Memory B cell (primary cell): ENCODE measurements at regions not wholly inside any gene's neighbourhood (a gene's known extent, or its start where the extent isn't known, plus 50 kb on each side); places are given as distances from the start of the nearest gene placed in this dataset.

ENCODE experiments used
- ATAC-seq: fragments of 150-1000 bp; cut with Tn5 transposase; 2 replicates; pipeline ENCODE4 v1.10.0; 2021; ENCODE audit warnings: low read depth, mild to moderate bottlenecking, moderate library complexity
- DNase-seq, 2 donors: peaks; one replicate each; pipeline ENCODE4 v3.0.0; 2022; ENCODE audit warnings: low spot score in 2 of 2
- H3K27ac Mint-ChIP-seq: one replicate; pipeline ENCODE4 v1.8.0; 2022; ENCODE audit warnings: mild to moderate bottlenecking, moderate library complexity, mixed read lengths
- H3K27me3 Mint-ChIP-seq: one replicate; pipeline ENCODE4 v1.8.0; 2022; ENCODE audit warnings: mixed read lengths
- H3K36me3 Mint-ChIP-seq: one replicate; pipeline ENCODE4 v1.8.0; 2022; ENCODE audit warnings: mild to moderate bottlenecking, mixed read lengths
- H3K4me1 Mint-ChIP-seq: one replicate; pipeline ENCODE4 v1.8.0; 2022; ENCODE audit warnings: mixed read lengths
- H3K4me3 Mint-ChIP-seq: one replicate; pipeline ENCODE4 v1.8.0; 2022; ENCODE audit warnings: mild to moderate bottlenecking, moderate library complexity, mixed read lengths
- H3K9me3 Mint-ChIP-seq: one replicate; pipeline ENCODE4 v1.8.0; 2022; ENCODE audit warnings: mixed read lengths

DNA sequence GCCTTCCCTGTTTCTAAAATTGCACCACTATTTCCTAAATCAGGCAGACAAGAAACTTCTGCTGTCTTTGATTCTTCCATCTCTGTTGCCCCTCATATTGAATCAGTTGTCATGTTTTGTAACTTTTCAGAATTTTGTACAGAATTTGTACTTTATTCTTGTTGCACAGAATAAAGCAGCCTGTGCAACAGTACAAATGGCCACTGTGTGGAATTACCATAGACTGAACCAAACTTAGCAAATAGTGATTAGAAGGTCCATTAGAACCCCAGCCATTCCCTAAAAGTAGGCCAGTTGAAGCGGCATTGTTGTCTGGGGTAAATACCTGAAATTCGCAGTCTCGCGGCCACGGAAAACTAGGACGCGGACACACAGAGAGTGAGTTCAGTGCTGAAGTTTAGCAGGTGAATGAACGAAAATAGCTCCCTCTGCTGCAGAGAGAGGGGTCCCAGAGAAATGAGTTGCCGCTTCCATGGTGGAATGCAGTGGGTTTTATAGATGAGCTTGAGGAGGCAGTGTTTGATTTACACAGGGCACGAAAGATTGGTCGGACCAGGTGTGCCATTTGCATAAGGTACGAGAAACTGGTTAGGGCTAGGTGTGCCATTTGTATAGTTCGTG lies 71.8 kb downstream of the C4orf33 start:
- no peaks in the 10 kb centered on the region for H3K36me3 Mint-ChIP-seq
- no peak for ATAC-seq
- H3K9me3 Mint-ChIP-seq = no peaks in the 10 kb centered on the region
- H3K27ac Mint-ChIP-seq = no peak overlapping the region
- peaks cover 5% of the 10 kb centered on the region for H3K27me3 Mint-ChIP-seq
- no peaks in the 10 kb centered on the region for H3K4me1 Mint-ChIP-seq
- no peak overlapping the region for H3K4me3 Mint-ChIP-seq
- no peak for DNase-seq

DNA sequence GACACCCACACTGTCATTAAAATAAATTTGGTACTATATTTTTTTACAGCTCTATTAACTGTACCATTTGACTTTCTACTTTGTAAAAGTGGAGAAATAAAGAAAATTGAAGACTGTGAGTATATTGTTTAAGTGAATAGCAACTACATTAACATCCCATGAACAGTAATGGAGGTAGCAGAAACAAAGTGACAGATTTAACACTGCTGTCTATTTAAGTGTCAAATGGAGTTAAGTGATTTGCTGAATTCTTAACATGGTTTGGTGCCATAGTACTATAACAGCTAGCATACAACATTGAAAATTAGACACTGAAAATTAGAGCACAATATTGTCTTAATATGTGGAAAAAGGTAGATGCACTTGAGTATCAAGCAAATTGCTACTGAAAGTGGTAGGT lies 76.2 kb downstream of the C4orf33 start:
- no peak for DNase-seq
- no peak overlapping the region for H3K27ac Mint-ChIP-seq
- H3K27me3 Mint-ChIP-seq = peaks cover 6% of the 10 kb centered on the region
- no peak for ATAC-seq
- no peak overlapping the region for H3K4me3 Mint-ChIP-seq
- H3K36me3 Mint-ChIP-seq = no peaks in the 10 kb centered on the region
- no peaks in the 10 kb centered on the region for H3K9me3 Mint-ChIP-seq
- no peaks in the 10 kb centered on the region for H3K4me1 Mint-ChIP-seq

DNA sequence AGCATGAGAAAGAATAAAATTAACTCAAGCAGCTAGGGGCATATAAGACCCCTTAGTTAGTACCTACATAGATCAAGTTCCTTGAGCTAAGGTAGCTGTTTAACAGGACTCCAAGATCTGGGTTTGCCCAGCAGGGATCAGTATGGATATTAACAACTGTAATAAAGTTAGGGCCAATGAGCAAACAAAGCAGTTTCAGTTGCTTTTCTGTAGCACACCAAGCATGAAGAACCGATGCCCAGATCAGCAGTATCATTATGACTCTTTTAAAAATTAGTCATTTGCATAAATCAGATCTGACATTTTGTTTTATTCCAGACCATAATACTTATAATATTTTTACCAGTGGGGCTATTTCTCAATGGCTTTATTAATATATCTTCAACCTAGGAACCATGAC lies 80.9 kb downstream of the C4orf33 start:
- Mint-ChIP-seq H3K27me3 (peaks cover 3% of the 10 kb centered on the region), H3K4me1 (no peaks in the 10 kb centered on the region), H3K27ac (no peak overlapping the region), H3K9me3 (no peaks in the 10 kb centered on the region), H3K36me3 (no peaks in the 10 kb centered on the region), H3K4me3 (no peak overlapping the region)
- no peak for DNase-seq
- no peak for ATAC-seq

DNA sequence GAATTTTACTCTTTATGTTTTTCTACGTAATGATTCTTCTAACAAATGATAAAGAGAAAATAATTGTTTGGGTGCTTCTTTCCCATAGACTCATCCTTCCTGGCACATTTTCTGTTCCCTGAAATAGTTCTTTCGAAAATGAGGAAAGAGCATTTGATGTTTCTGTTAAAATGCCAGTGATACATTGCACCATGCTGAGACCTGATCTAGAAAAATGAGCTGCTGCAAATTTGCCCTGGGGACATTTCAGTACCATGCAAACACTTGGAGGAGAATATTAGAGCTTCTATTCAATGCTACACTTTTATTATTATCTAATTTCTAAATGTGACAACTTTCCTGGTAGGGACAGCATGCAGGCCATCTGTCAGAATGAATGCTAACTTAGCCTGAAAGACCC lies 83.3 kb downstream of the C4orf33 start:
- DNase-seq (no peak), ATAC-seq (no peak)
- H3K9me3 Mint-ChIP-seq = no peaks in the 10 kb centered on the region
- no peak overlapping the region for H3K4me3 Mint-ChIP-seq
- H3K36me3 Mint-ChIP-seq = no peaks in the 10 kb centered on the region
- H3K27ac Mint-ChIP-seq = no peak overlapping the region
- H3K27me3 Mint-ChIP-seq = peaks cover 3% of the 10 kb centered on the region
- no peaks in the 10 kb centered on the region for H3K4me1 Mint-ChIP-seq

DNA sequence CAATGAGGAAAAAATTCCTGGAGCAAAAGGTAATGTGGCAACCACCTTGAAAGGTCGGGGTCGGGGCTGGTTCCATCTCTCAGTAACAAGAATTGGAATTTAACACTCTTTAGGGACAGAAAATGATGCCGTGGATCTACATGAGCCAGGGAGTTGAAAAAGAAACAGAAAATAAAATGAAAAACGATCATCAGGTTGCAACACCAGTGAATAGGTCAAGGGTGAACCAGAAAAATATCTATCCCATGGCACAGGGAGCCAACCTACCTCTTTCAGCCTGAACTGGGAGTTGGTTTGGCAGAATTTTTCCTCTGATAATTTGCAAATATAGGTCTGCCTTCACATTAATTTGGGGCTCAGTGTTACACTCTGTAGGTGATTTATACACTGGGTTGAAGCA lies 93.7 kb downstream of the C4orf33 start:
- Mint-ChIP-seq H3K27ac (no peak overlapping the region), H3K4me3 (no peak overlapping the region), H3K4me1 (no peaks in the 10 kb centered on the region), H3K36me3 (no peaks in the 10 kb centered on the region), H3K27me3 (peaks cover 5% of the 10 kb centered on the region), H3K9me3 (no peaks in the 10 kb centered on the region)
- no peak for DNase-seq
- no peak for ATAC-seq

DNA sequence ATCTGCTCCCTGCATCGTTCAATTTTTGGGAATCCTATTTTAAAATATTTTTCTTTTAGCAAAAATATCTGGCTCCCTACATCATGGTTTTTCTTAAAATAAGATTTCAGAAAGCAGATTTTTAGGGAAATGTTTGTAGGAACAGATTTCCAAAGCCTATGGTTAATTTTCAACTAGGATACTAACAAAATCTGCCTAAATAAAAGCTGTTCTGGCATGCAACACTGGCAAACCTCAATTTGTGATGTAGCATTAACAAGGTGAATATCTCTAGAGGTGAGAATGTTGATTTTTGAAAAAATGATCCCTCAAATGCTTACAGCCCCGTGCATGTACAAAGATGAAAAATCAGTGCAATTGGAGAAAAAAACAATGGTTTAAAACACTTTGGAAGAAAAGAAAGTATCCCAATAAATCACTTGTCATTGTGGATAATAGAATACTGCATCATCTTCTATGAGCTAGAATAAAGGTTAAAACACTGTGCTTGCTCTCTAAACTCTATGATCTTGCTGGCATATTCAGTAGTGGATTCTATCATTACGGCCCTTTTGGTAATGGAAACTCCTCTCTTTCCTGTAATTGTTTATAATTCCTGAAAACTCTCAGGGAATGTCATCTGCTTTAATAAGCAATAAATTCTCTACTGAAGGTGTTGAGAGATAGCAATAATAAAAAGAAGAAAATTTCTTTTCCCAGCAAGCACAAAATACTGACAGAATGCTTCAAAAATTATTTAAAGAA lies 97.6 kb downstream of the C4orf33 start:
- Mint-ChIP-seq H3K27me3 (peaks cover 7% of the 10 kb centered on the region), H3K36me3 (no peaks in the 10 kb centered on the region), H3K4me1 (no peaks in the 10 kb centered on the region), H3K9me3 (no peaks in the 10 kb centered on the region), H3K4me3 (no peak overlapping the region), H3K27ac (no peak overlapping the region)
- ATAC-seq (no peak), DNase-seq (no peak)

DNA sequence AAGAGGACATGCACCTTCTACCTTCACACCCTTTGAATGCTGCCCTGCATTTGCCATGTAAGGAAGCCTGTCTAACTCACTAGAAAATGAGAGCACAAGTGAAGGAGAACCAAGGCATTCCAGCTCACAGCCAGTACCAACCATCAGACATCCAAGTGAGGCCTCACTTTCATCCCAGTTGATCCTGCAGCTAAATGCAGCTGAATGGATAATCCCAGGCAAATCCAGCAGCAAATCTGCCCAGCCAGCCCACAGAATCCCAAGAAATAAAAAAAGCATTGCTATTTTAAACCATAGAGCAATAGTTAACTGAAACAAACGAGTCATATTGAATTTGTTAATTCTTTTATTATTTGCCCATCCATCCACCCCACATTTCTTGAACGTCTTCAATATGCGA lies 112.5 kb downstream of the C4orf33 start:
- no peak overlapping the region for H3K4me3 Mint-ChIP-seq
- no peak for ATAC-seq

DNA sequence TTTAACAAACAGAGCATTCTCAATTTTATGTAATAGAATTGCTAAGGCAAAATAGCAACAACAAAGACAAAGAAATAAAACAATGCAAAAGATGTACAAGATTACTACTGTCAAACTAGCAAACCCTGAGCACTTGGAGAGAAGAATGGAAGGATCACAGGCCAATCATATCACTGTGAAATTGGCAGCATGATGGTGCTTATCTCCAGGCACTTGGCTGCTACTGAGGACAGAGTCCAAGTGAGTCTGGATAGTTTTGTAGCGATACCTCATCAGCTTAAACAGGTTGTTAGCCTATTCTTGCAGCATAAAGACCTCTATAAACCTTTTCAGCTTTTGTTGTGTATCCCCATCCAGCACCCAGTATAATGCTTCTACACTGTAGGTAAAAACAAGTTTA lies 117.7 kb downstream of the C4orf33 start:
- no peak overlapping the region for H3K27ac Mint-ChIP-seq
- no peaks in the 10 kb centered on the region for H3K4me1 Mint-ChIP-seq
- H3K9me3 Mint-ChIP-seq = no peaks in the 10 kb centered on the region
- H3K27me3 Mint-ChIP-seq = no peaks in the 10 kb centered on the region
- H3K4me3 Mint-ChIP-seq = no peak overlapping the region
- DNase-seq = no peak
- no peaks in the 10 kb centered on the region for H3K36me3 Mint-ChIP-seq
- ATAC-seq = no peak

More for the DNA sequence above, 112.5 kb downstream of the C4orf33 start:
- no peak for DNase-seq
- no peak overlapping the region for H3K27ac Mint-ChIP-seq
- no peaks in the 10 kb centered on the region for H3K9me3 Mint-ChIP-seq
- H3K4me1 Mint-ChIP-seq = no peaks in the 10 kb centered on the region
- no peaks in the 10 kb centered on the region for H3K36me3 Mint-ChIP-seq
- peaks cover 4% of the 10 kb centered on the region for H3K27me3 Mint-ChIP-seq

DNA sequence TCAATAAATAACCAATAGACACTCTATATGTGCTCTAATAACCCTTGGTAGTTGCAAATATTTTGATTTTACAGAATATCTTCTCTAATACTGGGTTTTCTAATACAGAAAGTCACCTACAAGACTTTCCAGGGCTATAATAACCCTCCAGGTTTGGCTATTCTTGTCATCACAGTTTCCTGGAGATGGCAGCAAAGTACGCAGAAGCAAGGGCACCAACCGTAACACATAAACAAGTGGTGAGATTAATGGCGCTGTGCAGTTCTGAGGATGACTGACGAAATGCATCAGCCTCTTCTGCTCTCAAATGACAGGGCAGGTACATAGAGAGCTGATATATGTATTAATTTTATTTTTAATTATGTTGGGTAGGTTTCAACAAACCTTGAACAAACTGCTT lies 122.4 kb downstream of the C4orf33 start:
- Mint-ChIP-seq H3K27me3 (no peaks in the 10 kb centered on the region), H3K4me1 (no peaks in the 10 kb centered on the region), H3K36me3 (no peaks in the 10 kb centered on the region), H3K4me3 (no peak overlapping the region), H3K9me3 (no peaks in the 10 kb centered on the region), H3K27ac (no peak overlapping the region)
- no peak for ATAC-seq
- DNase-seq = no peak

DNA sequence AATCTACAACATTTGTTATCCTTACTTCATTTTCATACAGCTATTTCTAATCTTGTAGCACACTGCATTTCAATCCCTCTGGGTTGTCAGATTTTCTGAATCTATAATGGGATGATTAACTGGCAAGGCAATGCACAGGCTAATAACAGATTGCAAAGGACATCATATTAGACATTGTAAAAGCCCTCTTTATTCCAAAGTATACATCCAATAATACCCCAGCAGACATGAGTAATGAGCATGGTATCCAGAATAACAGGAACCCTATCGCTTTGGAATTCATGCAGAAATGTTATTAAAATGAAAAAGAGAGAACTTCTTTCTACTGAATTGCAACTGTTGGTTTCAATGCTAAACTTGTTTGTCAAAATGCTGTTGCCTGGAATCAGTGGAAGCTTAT lies 122.9 kb downstream of the C4orf33 start:
- Mint-ChIP-seq H3K4me3 (no peak overlapping the region), H3K36me3 (no peaks in the 10 kb centered on the region), H3K4me1 (no peaks in the 10 kb centered on the region), H3K27ac (no peak overlapping the region), H3K9me3 (no peaks in the 10 kb centered on the region), H3K27me3 (no peaks in the 10 kb centered on the region)
- no peak for ATAC-seq
- no peak for DNase-seq

DNA sequence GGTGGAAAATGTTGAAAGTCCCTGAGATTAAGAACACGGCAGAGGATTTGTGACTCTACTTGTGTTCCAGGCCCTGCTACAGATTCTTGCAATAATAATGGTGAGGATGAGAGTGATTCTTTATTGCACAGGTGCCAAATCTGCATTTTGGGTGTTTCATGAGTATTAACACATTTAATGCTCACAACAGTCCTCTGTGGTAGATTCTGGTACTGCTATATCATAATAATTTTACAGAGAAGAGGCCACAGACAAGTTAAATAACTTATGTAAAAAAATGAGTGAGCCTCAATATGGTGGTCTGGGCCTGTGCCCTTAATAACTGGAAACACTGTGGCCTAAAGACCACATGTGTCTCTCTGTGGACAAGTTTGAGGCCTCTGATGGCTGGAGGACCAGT lies 124.3 kb downstream of the C4orf33 start:
- H3K9me3 Mint-ChIP-seq = no peaks in the 10 kb centered on the region
- no peak for DNase-seq
- peaks cover 2% of the 10 kb centered on the region for H3K27me3 Mint-ChIP-seq
- H3K4me3 Mint-ChIP-seq = no peak overlapping the region
- no peak for ATAC-seq
- H3K36me3 Mint-ChIP-seq = no peaks in the 10 kb centered on the region
- no peak overlapping the region for H3K27ac Mint-ChIP-seq
- H3K4me1 Mint-ChIP-seq = no peaks in the 10 kb centered on the region

DNA sequence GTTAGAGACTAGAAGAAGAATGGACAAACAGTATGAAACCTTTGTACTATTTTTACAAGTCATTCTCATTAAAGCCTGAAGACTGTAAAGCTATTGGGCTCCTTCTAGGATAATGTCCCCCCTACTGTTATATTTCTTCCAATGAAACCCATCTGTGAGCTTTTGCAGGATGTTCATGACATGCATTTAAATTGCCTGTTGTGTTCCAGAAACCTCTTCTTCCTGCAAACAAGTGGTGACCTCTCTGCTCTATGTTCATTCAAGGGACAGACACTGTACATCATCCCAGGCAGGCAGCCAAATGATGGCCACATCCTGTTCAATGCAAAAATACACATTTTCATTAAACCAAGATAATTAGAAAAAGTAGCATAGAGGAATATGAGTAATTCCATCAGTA lies 128.0 kb downstream of the C4orf33 start:
- ATAC-seq = no peak
- Mint-ChIP-seq H3K4me3 (no peak overlapping the region), H3K36me3 (no peaks in the 10 kb centered on the region)

DNA sequence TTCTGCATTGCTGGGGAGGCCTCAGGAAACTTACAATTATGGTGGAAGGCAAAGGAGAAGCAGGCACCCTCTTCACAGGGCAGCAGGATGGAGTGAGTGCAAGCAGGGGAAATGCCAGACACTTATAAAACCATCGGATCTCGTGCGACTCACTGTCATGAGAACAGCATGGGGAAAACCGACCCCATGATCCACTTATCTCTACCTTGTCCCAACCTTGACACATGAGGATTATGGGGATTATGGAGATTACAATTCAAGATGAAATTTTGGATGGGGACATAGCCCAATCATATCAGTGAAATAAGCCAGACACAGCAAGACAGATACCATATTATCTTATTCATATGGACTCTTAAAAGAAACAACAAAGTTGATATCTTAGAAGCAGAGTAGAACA lies 134.9 kb downstream of the C4orf33 start:
- H3K4me3 Mint-ChIP-seq = no peak overlapping the region
- H3K36me3 Mint-ChIP-seq = no peaks in the 10 kb centered on the region
- DNase-seq = no peak
- peaks cover 2% of the 10 kb centered on the region for H3K4me1 Mint-ChIP-seq
- H3K27me3 Mint-ChIP-seq = peaks cover 8% of the 10 kb centered on the region
- H3K9me3 Mint-ChIP-seq = peaks cover 1% of the 10 kb centered on the region
- no peak overlapping the region for H3K27ac Mint-ChIP-seq
- no peak for ATAC-seq

More for the DNA sequence above, 128.0 kb downstream of the C4orf33 start:
- peaks cover 3% of the 10 kb centered on the region for H3K27me3 Mint-ChIP-seq
- no peaks in the 10 kb centered on the region for H3K9me3 Mint-ChIP-seq
- H3K27ac Mint-ChIP-seq = no peak overlapping the region
- no peak for DNase-seq
- no peaks in the 10 kb centered on the region for H3K4me1 Mint-ChIP-seq

DNA sequence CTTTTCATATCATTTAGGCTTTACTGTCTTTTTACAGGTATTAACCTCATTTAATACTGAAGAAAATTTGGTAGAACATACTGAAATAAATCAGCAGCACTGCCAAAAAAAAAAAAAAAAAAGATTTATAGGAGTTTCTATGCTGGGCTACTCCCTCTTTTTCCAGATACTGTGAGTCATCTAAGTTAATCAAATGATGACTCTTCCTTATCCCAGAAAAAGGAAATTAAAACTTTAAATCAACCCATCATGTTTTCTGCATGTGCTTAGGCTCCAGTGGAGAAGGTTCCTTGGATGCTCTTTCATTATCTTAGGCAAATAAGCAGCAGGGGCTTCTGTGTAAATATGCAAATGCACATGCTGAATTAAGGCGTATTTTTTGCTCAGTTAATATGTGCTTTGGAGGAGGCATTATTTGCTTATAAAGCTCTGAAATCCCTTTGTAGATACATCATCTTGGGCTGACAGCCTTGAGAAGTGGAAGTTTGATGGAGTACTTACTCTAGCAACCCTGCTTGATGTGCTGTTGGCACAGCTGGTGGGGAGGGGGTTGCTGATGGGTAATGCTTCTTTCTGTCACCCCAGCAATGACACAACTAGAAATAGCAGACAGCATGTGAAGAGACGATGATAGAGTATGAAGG lies 136.1 kb downstream of the C4orf33 start:
- peaks cover 7% of the 10 kb centered on the region for H3K27me3 Mint-ChIP-seq

More for the DNA sequence above, 136.1 kb downstream of the C4orf33 start:
- DNase-seq (no peak), ATAC-seq (no peak)
- no peaks in the 10 kb centered on the region for H3K36me3 Mint-ChIP-seq
- H3K27ac Mint-ChIP-seq = no peak overlapping the region
- H3K4me1 Mint-ChIP-seq = peaks cover 2% of the 10 kb centered on the region
- H3K9me3 Mint-ChIP-seq = peaks cover 3% of the 10 kb centered on the region
- no peak overlapping the region for H3K4me3 Mint-ChIP-seq
